Hematopoietic multipotent progenitor cell treated with erythropoietin and hydrocortisone succinate and interleukin-3 and kit ligand, for 4 days (in vitro differentiated cells): ENCODE measurements at regions not wholly inside any gene's neighbourhood (a gene's known extent, or its start where the extent isn't known, plus 50 kb on each side); places are given as distances from the start of the nearest gene placed in this dataset.
"Not testable (repeated sequence)": the region's sequence is repeated elsewhere in the genome, so short reads cannot be mapped to it uniquely, and the experiment has no call there.

Source experiments
- DNase-seq: peaks from one replicate; pipeline ENCODE4 v3.0.0-alpha.2; 2015

DNA sequence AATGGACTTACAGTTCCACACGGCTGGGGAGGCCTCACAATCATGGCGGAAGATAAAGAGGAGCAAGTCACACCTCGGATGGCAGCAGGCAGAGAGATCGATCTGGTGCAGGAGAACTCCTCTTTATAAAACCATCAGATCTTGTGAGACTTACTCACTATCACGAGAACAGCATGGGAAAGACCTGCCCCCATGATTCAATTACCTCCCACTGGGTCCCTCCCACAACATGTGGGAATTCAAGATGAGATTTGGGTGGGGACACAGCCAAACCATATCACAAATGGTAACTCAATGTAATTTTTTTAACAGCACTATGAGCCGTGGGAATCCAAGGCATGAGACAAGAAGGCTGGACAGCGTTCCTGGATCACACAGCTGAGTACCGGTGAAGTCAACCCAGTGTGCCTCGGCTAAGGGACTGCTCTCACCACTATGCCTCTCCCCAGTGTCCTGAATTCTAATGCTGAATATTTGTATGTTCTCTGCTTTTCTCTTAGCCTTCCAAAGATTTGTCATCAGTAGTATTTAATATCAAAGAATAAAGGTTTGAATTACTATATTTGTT, 84.3 kb downstream of the IRS2 start:
- DNase-seq, result not testable (repeated sequence)

DNA sequence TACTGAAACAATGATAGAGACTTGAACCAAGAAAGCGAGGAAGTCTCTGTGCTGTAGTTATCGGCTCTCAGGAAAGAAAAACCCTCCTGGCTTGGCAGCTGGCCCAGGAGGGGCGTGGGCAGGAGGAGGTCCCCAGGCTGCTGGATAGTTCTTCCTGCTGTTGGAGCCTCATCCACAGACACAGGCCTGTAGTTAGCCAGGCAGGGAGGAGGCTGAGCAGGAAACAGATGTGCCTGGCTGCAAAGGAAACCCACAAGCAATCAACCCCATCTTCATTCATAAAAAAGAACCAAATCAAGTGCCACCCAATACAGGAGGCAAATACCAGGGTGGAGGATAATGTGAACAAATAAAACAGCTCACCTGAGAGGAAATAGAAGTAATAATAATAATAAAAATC, 86.2 kb downstream of the IRS2 start:
- peak; percentile 99 for DNase-seq

DNA sequence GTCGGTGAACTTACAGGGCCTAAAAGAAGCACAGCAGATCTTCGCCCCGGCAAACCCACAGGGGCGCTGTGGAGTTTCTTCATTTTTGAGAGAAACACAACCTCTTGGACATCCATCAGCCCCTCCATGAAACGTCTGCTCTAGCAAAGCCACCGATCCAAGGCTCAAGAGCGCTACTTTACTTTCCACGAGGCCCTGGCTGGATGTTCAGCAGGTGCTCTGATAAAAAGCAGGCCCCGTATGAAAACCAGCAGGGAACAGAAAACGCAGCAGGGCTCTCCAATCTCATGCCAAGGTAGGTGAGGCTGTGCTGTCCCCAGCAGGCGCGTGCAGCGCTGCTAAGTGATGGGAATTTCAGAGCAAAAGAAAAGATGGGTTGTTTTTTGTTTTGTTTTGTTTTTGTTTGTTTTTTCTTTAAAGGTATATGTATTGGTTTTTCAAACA, 86.7 kb downstream of the IRS2 start:
- DNase-seq, result peak; percentile 40

DNA sequence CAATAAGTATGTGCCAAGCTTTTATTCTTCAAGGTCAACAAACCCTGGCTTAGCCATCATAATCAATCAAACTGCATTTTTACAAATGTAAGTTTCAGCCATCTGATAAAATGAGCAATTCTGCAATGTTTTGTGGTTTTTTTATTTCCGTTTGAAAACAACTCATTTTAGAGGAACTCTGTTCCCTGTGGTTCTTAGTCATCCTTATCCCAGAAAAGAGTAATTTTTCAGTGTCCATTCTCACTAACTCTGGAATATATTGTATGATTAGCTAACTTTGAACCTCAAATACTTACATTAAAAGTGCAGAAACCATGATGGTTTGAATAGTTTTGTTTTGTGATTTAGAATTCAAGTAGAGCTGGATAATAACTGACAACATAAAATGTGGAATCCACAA, 87.6 kb downstream of the IRS2 start:
- peak; percentile 57 for DNase-seq

DNA sequence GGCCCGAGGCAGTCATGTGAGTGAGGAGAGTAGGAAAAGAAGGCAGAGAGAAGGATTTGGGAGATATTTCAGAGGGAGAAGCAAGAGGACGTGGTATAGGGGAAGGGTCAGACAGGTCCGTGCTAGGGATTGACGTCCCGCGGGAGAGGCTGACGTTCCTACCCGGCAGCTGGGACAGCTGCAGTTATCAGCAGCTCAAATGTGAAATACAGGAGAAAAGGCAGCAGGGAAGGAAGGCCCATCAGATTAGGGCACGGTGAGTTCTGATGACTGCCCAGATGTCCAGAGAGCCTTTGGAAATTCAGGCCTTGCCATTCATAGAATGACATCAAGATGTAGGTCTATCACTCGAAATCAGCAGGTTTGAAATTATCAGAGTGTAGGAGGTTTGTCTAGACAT, 88.4 kb downstream of the IRS2 start:
- no peak for DNase-seq

DNA sequence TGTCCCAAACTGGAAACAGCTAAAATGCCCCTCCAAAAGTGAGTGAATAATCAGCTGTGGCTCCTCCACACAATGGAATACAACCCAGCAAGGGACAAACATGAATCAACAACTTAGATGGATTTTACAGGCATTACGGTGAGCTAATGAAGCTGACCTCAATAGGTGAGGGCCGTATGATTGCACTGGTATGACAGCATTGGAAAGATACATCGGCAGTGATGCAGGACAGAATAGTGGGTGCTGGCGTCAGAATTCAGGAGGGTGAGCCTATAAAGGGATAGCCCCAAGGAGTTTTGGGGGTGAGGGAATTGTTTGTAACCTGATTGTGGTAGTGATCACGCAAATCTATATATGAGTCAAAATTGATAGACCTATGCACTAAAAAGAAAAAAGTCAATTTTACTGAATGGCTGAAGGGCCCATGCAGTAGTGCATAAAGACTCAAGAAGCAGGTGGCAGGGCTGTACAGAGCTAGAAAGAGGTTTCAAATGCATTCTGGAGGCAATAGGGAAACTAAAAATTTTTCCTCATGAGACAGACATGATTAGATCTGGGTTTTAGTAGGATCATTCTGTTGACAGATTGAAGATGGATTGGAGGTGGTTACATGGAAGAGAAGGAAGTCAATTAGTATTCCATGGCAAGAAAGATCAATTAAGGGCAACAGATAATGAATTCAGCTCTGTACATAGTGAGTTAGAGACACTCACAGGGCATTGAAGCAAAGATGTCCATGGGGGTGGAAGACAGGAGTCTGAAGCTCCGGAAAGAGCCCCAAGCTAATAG, 90.8 kb downstream of the IRS2 start:
- DNase-seq, result no peak

DNA sequence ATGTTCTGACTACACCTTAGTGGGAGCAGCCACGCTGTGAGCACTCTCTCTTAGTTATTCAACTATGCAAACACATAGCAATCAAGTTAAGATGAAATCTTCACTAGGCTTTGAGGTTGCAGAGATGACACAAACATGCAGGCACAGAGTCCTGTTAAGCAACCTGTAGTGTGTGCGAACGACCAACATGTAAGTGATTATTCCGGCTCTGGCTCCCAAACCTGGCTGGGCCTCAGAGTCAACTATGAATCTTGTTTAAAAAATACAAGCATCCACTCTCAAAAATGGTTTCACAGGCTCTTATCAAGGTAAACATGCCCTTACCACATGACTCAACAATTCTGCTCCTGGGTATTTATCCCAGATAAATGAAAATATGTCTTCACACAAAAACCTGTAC, 91.4 kb downstream of the IRS2 start:
- peak; percentile 36 for DNase-seq

DNA sequence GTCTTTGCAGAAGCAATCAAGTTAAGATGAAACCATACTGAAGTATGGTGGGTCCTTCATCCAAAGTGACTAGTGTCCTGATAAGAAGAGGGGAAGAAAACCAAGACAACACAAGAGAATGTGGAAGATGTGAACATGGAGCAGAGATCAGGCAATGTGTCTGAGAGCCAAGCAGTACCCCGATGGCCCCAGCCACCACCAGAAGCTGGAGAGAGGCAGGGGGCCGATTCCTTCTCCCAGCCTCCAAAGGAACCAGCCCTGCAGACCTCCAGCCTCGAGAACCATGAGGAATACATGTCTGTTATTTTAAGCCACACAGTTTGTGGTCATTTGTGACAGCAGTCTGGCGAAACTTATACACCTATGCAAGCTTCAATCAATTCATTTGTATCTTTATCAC, 93.2 kb downstream of the IRS2 start:
- no peak for DNase-seq

DNA sequence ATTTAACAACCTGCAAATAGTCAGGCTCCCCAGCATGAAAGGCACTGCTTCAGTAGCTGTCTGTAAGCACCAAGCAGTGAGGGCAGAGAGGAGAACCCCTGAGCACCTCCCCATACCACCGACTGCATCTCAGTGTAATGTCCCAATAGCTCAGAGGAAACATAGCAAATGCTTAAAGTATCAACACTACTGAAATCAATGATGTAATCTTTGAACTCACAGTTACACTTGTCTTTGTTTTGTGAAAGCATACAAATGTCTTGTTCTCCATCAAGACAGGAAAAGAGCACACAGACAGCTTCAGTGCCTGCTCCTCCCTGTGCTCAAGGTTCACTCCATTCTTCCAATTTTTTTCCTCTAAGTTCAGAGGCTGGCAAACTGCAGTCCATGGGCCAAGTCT, 94.7 kb downstream of the IRS2 start:
- DNase-seq, result no peak

DNA sequence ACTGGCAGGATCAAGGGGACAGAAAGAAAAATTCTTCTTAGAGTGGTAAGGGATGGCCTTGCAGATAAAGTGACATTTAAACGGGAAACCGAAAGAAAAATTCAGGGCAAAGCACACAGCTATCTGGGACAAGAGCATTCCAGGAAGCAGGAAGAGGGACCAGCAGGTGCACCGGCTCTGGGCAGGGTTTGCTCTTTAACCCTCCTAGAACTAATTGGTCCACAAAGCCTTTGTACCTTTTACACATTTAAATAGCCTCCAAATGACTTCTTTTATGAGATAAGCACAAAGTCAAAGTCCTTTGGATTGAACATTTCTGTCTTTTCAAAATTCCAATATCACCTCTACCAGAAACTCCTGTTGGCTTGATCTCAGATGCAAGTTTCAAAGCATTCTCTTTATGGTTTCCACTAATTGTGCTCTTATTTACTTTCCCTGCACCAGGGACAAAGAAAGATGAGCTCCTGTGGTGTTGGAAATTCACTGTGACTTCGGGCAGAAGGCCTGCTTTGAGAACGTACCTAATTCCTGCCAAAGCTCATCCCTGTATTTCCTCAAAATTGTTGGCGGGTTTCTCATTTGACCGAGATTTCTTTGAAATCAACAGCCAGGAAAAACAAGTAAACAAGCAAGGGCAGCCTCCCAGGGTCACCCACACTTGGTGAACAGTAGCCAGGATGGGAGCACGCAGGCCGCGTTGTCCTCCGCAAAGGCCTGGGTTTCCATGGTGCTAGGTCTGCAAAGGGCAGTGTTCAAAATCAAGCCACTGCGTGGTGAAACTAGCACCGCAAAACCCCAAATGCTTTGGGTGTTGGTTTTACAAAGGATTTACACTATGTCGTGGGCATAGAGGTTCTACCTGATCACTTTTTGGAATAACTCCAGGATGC, 98.6 kb downstream of the IRS2 start:
- DNase-seq, result no peak

DNA sequence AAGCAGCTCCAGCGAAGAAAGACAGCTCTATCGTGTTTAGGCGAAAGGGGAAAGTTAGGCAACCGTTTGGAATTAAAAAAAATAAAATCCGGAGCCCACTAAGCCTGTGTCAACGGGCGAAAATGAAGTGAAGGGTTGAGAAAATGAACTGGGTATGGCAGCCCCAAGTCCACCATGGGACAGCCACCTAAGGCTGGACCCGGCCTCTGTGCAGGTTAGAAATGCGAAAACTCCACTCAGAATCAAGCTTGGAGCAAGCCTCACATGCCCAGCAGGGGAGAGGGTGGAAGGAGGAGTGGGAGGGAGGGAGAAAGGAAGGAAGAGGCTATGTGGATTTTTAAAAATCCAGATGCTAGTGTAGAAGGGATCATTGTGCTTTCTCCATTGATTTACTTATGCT, 101.2 kb downstream of the IRS2 start:
- no peak for DNase-seq

DNA sequence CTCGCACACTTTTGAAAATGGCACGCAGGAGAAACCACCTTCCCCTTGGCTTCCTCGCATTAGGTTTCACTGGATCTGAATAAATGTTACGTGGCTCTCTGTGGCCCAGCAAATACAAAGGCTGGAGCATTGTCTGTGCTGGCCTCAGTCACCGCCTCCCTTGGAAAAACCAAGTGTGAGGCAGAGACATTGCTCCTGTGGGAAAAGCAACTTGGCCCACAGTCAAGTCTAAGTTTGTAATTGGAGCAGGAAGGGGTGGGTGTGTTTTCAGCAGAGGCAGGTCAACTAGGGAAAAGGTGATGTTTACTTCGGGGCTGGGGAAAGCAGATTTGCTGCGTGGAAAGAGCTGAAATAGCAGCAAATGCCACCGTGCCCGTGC, 101.6 kb downstream of the IRS2 start:
- DNase-seq, result no peak

DNA sequence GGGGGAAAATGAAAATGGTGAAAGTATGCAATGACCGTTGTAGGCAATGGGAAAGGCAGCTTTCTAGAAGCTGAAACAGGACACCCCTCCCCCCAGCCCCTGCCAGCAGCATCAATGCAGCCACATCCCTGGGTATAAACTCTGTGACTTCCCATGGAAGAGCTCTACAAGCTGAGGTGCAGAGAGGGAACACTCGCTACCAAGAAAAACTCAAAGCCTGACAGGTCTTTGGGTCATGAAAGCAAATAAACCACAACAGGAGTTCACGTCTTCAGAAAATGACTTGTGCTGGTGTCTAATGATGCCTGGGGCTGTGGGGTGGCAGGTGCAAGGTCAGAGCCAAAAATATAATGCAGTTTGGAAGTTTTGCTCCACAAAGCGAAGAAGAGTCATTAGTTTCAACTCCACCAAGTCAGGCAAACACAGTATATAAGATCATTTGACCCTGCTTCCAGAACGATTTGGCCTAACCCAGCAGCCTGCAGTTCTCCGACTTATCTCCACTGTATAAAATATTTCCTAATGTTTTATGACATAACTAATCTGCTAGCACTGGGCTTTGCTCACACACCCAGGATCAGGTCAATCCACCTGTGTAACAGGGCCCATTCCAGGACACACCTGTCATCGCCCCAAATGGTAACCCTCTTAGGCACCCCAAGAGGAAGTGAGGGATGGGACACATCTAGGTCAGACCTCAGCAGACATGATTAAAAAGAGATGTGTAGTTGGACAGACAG, 102.1 kb downstream of the IRS2 start:
- no peak for DNase-seq

DNA sequence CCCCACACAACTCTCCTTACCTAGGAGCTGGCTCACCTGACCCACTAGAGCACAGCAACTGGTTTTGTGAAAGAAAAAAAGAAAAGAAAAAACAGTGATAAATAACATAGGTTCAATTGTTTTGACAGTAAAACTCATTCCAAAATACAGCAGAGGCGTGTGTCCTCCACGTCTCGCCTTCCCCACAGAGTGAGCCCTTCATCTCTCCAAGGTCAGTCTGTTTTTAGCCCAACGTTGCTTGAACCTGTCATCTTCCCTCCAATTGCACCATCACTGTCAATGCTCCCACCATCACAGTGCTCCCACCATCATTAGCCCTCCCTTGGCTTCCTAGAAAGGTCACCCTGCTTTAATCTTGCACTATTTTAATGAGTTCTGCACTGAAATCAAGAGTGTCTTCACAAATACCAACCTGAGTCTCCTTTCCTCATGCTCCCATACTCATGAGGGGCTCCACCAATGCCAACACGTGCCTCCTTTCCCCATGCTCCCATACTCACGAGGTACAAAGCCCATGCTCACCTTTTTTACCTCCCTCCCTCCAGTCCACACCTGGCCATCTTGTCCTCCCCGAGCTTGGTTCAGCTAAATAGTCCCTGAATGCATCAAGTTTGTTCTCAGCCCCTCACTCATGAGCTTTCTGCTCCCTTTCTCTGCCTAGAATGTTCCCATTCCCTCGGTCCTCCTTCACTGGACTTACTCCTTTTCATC, 103.7 kb downstream of the IRS2 start:
- no peak for DNase-seq

DNA sequence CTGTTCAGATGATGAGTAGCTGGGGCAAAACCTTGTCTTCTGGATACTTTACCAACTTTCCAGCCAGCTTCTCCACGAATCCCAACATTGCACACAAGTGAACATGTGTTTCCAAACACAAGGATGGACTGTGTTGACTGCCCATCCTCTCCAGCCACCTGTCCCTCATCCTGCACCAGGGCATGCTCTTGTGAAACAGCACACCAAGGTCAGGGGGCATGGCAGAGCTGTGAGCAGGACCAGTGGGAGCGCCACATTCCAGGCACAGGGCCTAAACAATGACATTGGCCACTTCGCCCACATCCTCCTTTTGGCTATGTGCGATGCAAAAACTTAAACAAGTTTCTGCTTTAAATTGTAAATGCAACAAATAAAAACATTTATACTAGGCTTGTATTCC, 105.5 kb downstream of the IRS2 start:
- no peak for DNase-seq

DNA sequence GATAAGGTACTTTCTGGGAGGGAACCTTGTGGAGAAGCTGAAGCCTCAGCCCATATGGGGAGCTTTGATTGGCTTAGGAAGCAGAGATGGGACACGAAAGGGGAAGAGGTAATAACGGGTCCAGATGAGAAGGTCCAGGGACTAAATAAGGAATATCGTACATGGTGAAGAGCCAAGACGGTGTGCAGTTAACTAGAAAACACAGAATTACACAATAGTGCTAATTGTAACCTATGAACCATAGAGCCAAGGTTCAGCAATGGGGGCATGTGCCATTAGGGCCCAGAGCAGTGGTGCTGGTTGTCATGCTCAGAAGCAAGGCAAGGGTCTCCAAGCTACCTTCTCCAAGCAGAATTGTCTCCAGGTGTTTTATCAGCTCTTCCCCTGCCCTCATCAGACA, 106.1 kb downstream of the IRS2 start:
- DNase-seq, result no peak

DNA sequence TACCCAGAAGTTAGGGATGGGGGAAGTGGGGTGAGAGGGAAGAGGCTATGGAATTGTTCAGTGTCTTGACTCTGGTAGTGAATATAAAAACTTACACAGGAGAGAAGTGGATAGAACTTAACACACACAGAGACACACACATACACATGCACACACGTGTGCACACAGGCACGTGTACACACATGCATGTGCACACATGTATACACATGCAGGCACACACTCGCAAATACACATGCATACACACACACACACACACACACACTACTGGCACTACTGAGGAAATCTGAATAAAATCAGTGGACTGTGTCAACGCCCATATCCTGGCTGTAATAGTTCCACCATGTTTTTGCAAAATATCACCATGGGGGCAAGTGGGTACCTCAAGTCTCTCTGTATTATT, 107.9 kb downstream of the IRS2 start:
- DNase-seq, result no peak

DNA sequence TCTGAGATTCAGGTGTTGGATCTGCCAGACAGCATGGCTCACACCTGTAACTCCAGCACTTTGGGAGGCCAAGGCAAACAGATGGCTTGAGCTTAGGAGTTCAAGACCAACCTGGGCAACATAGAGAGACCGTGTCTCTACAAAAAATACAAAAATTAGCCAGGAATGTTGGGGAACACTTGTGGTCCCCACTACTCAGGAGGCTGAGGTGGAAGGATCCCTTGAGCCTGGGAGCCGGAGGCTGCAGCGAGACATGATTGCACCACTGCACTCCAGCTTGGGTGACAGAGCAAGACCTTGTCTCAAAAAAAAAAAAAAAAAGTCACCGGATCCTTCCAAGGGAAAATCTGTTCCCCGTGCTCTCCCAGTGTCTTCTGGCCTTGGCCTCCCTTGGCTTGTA, 109.2 kb downstream of the IRS2 start:
- DNase-seq, result no peak

DNA sequence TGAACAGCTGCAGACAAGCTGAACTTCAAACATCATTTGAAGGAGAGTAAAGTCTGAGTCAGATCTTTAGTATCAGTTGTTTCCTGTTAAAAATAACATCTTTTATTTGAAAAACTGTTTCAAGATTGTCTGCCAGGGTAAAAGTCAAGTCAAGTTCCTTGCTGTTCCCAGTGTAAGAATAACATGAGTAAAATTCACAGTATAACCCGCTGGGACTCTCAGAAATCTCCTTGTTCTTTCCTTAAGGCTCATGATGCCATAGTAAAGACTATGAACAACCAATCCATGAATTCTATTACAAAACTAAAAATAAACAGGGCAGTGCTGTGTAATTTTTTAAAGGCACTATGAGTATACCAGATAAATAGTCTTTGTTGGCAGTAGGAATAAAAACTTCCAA, 112.9 kb downstream of the IRS2 start:
- no peak for DNase-seq

DNA sequence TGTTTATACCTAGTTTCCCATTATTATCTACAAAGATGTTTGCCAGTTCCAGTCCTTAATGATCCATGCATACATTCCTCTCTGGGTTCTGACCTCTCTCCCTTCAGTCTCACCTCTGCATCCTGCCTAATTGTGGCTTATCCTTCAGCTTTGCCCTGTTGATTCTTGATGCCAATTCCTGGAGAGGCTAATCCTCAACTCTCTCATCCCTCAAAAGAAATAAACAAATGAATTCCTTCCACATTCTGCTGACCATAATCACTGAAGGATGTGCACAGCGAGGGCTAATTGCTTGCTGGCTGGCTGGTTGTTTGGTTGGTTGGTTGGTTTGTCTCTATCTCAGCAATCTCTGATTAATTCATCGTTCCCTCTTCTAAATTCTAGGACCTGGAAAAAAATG, 113.8 kb downstream of the IRS2 start:
- no peak for DNase-seq

DNA sequence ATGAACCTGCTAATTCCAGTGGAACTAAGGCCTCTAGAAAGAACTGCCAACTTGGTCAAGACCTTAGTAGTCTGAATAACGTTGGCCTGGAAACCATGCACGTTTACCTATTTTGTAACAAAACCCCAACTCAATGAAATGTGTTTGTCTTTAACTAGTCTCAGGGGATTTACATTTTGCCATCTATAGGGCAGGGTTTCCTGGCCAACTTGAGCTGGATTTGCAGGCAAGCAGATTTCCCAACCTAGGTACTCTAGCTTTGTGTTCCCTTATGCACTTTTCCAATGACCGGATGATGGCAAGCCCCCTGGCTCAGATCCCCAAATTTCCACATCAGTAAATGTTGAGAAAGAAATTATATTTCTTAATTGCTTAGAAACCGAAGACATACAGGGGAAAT, 114.5 kb downstream of the IRS2 start:
- no peak for DNase-seq

DNA sequence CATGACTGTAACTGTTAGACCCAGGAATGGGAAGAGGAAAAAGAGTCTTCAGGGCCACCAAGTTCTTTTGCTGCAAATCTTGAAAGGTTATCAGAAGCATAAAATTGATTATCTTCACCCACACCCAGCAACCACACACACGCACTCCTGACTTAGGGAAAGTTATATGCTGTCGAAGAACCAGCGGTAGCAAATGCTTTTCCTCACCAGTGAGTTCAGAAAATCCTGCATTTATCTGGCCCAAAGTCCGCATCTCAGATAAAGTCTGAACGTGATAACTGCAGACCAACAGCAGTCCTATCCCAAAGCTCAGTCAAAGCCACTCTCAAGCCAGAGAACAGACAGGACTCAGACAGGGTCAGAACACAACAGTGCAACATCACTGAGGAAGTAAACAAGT, 115.6 kb downstream of the IRS2 start:
- DNase-seq, result no peak

DNA sequence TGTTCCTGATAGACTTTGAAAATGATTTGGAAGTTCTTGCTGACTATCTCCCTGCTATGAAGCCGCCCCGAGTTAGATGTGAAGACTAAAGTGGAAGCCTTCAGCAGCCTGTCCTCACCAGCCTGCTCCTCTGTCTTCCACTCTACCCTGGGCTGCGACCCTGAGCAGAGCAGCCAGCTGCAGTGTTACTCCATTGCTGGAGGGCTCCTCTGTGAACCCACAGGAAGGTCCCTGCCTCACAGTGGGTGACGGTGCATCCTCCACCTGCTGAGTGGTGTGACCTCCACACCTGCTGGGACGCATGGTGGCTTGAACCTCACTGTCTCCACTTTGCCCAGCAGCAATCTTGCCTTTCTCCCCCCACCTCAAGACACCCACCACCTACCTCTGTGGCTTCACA, 116.4 kb downstream of the IRS2 start:
- DNase-seq, result no peak
